K562 (cell line): ENCODE measurements at regions not wholly inside any gene's neighbourhood (a gene's known extent, or its start where the extent isn't known, plus 50 kb on each side); places are given as distances from the start of the nearest gene placed in this dataset.

Experiments used
- ATAC-seq: fragments of 200-7000 bp; cut with Tn5 transposase; 3 replicates; pipeline ENCODE4 v1.9.1; 2020; ENCODE audit warnings: moderate library complexity
- BruUV-seq: library from RNA; stranded (reverse); fragments of 400-500 nt; replicated peaks from 2 replicates; lab custom pipeline; 2021; lab: Mats Ljungman, UMichigan
- CTCF ChIA-PET: fragments of 300-600 bp; formaldehyde crosslinking; extraction: SDS; loops from one replicate; lab custom pipeline; 2021; ENCODE audit warnings: low intra/inter-chr PET ratio; lab: Yijun Ruan, JAX
- POLR2A ChIA-PET: fragments of 300-600, 350-650 bp; sonication (Branson Sonifier 250); formaldehyde crosslinking; extraction: SDS; loops from one replicate; lab custom pipeline; 2021; ENCODE audit warnings: antibody characterized with exemption, inconsistent platforms; lab: Yijun Ruan, JAX
- DNase-seq, 4 experiments: peaks; one replicate each; pipeline versions ENCODE4 v3.0.0 to v3.0.0-alpha.2; 2011 to 2018; ENCODE audit warnings: low spot score in 3 of 4, mixed read lengths in 3 of 4; ENCODE audit errors: extremely low read depth in 1 of 4
- FAIRE-seq: peaks from 2 replicates; lab custom pipeline; 2011; peaks lifted over from hg19 to GRCh38; lab: Jason Lieb, UNC
- H2AFZ ChIP-seq: 2 replicates; pipeline ENCODE4 v1.6.0; 2011; ENCODE audit warnings: low read depth, low read length, control low read depth, inconsistent platforms
- H3K27ac ChIP-seq: fragments of 200-600 bp; 3 replicates; pipeline ENCODE4 v1.8.0; 2011; ENCODE audit warnings: low read depth, mild to moderate bottlenecking, control low read depth, inconsistent platforms, low read length, moderate library complexity, mixed read lengths; ENCODE audit errors: extremely low read depth
- H3K27me3 ChIP-seq, 2 experiments: fragments of 300-600 bp in 1 of 2; 2 replicates in 1 of 2; 3 replicates in 1 of 2; pipeline versions ENCODE4 v1.6.0 to v1.8.0; 2011; ENCODE audit warnings: inconsistent platforms in 2 of 2, low read length in 2 of 2, mild to moderate bottlenecking in 1 of 2, mixed read lengths in 1 of 2, moderate library complexity in 1 of 2; ENCODE audit not compliant: control insufficient read depth in 2 of 2, insufficient read depth in 2 of 2
- H3K36me3 ChIP-seq: fragments of 300-600 bp; 3 replicates; pipeline ENCODE4 v1.8.0; 2011; ENCODE audit warnings: mild to moderate bottlenecking, low read length, inconsistent platforms; ENCODE audit not compliant: control insufficient read depth, insufficient read depth
- H3K4me1 ChIP-seq, 2 experiments: fragments of 200-600 bp in 1 of 2; replicated peaks in 1 of 2; 2 replicates in 1 of 2; 3 replicates in 1 of 2; pipeline versions ENCODE4 v1.5.1 to v1.8.0; 2011; ENCODE audit warnings: inconsistent platforms in 2 of 2, low read length in 2 of 2, mild to moderate bottlenecking in 1 of 2, mixed read lengths in 1 of 2, moderate library complexity in 1 of 2; ENCODE audit not compliant: control insufficient read depth in 2 of 2, insufficient read depth in 2 of 2
- H3K4me2 ChIP-seq: 2 replicates; pipeline ENCODE4 v1.6.1; 2011; ENCODE audit warnings: low read length, control low read depth, inconsistent platforms, mixed read lengths; ENCODE audit not compliant: insufficient read depth
- H3K4me3 ChIP-seq: fragments of 200-600 bp; sonication (generic), shearing (Covaris generic); 2 replicates; pipeline ENCODE4 v1.5.1; 2016; ENCODE audit warnings: control low read depth, inconsistent platforms
- H3K79me2 ChIP-seq: fragments of 200-600 bp; 3 replicates; pipeline ENCODE4 v1.8.0; 2011; ENCODE audit warnings: low read length, inconsistent platforms; ENCODE audit not compliant: control insufficient read depth, insufficient read depth
- H3K9ac ChIP-seq, 2 experiments: 2 replicates each; pipeline versions ENCODE4 v1.6.0 to v1.6.1; 2011; ENCODE audit warnings: low read depth in 2 of 2, low read length in 2 of 2, control low read depth in 1 of 2, inconsistent platforms in 1 of 2, mild to moderate bottlenecking in 1 of 2, mixed read lengths in 1 of 2; ENCODE audit not compliant: insufficient read depth in 1 of 2
- H3K9me1 ChIP-seq: one replicate; pipeline ENCODE4 v1.6.0; 2011; ENCODE audit warnings: inconsistent platforms, mild to moderate bottlenecking, low read length, moderate library complexity; ENCODE audit not compliant: control insufficient read depth, insufficient read depth
- H3K9me3 ChIP-seq: replicated peaks from 2 replicates; pipeline ENCODE4 v1.5.1; 2011; ENCODE audit warnings: low read depth, low read length, inconsistent platforms; ENCODE audit not compliant: control insufficient read depth, insufficient read depth
- H4K20me1 ChIP-seq: replicated peaks from 2 replicates; pipeline ENCODE4 v1.6.1; 2011; ENCODE audit warnings: low read length, inconsistent platforms, mixed read lengths; ENCODE audit not compliant: control insufficient read depth, insufficient read depth
- HDAC2 ChIP-seq: fragments of 450-650 bp; IDR thresholded peaks from 2 replicates; pipeline ENCODE4 v1.6.1; 2016; ENCODE audit warnings: mild to moderate bottlenecking
- HNRNPUL1 ChIP-seq: fragments of 200-400 bp; formaldehyde crosslinking; IDR thresholded peaks from 2 replicates; pipeline ENCODE4 v1.6.1; 2017; ENCODE audit warnings: low read length
- MAZ ChIP-seq, 2 experiments: fragments of 450-650 bp in 1 of 2; sonication (generic) in 1 of 2; formaldehyde crosslinking; IDR thresholded peaks in 1 of 2; conservative IDR thresholded peaks in 1 of 2; 2 replicates each; pipeline versions ENCODE4 v1.4.0 to v1.5.0; 2020; ENCODE audit warnings: mild to moderate bottlenecking in 1 of 2, missing genetic modification reagents in 1 of 2
- PPARD ChIP-seq: fragments of 250-450 bp; sonication (Bioruptor Pico); IDR thresholded peaks from 2 replicates; pipeline ENCODE4 v1.8.0; 2022; ENCODE audit warnings: inconsistent platforms, mild to moderate bottlenecking, moderate library complexity
- STAT6 ChIP-seq: sonication (generic); formaldehyde crosslinking; IDR thresholded peaks from 2 replicates; pipeline ENCODE4 v1.8.1; 2023; ENCODE audit warnings: mild to moderate bottlenecking, missing genetic modification reagents
- THRAP3 ChIP-seq: fragments of 450-650 bp; IDR thresholded peaks from 2 replicates; pipeline ENCODE4 v1.6.1; 2016; ENCODE audit warnings: mild to moderate bottlenecking, inconsistent platforms, borderline replicate concordance
- ZNF239 ChIP-seq: fragments of 250-450 bp; sonication (Bioruptor Pico); IDR thresholded peaks from 2 replicates; pipeline ENCODE4 v1.4.0; 2020; ENCODE audit warnings: mild to moderate bottlenecking
- ZNF431 ChIP-seq: sonication (generic); formaldehyde crosslinking; IDR thresholded peaks from 2 replicates; pipeline ENCODE4 v1.8.0; 2022; ENCODE audit warnings: mild to moderate bottlenecking, missing genetic modification reagents
- WGBS: fragments of 100-300 bp; shearing (Covaris generic); methylation state at CpG from one replicate; pipeline ENCODE4 v1.1.6; 2016; ENCODE audit warnings: low coverage, mixed read lengths; ENCODE audit not compliant: insufficient coverage; ENCODE audit errors: missing lambda C conversion rate; 5-methylcytosine and 5-hydroxymethylcytosine counted together
- in situ Hi-C: fragments of 300-500 bp; cut with MboI; formaldehyde crosslinking; loops from 4 replicates; pipeline ENCODE4 v1.15.0; 2018; ENCODE audit warnings: inconsistent platforms, mixed read lengths
- intact Hi-C: fragments of 100-400 bp; cut with micrococcal nuclease; formaldehyde crosslinking; loops from 2 replicates; pipeline ENCODE4 v1.14.2; 2022

DNA sequence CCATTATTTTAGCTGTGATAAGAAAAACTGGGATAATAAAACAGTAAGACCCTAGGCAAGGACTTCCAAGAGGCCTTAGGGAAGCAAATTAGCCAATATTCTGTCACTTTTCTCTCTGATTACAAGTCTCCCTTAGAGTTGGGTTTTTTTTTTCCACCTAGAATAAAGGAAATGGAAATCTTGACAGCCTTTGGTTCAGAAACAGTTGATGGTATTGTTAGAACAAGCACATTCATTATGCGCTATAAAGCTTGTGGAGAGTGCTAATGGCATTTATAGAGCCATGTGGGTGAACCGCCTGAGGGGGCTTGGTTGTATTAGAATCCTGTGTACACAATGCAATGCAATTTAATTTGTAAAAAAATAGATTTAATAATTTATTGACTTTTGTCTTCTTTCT, 88.9 kb upstream of the OGFRL1 start:
- WGBS = 0% methylated on average over 2 of the region's 2 CpGs
- intact Hi-C loops (no loop called here), in situ Hi-C loops (no loop called here)
- no peak for ATAC-seq
- ChIA-PET POLR2A (no interaction called here), CTCF (no interaction called here)
- H2AFZ ChIP-seq = no peak overlapping the region
- DNase-seq = no peak
- no peaks in the 10 kb centered on the region for H3K79me2 ChIP-seq
- no peaks in the 10 kb centered on the region for H3K9me1 ChIP-seq
- H3K9me3 ChIP-seq = no peaks in the 10 kb centered on the region
- H3K4me1 ChIP-seq = no peaks in the 10 kb centered on the region
- no peak overlapping the region for H3K9ac ChIP-seq
- no peak overlapping the region for H3K4me2 ChIP-seq
- no TSS peak for BruUV-seq
- H3K4me3 ChIP-seq = no peak overlapping the region
- FAIRE-seq = no peak
- no peaks in the 10 kb centered on the region for H4K20me1 ChIP-seq
- no peaks in the 10 kb centered on the region for H3K27me3 ChIP-seq
- H3K27ac ChIP-seq = no peak overlapping the region
- H3K36me3 ChIP-seq = no peaks in the 10 kb centered on the region
- no peak for TF ChIP-seq STAT6 (CRISPR knock-in tag)
- no peak for TF ChIP-seq PPARD (CRISPR knock-in tag)
- no peak for TF ChIP-seq MAZ (CRISPR knock-in tag; conservative IDR thresholded peaks at IDR 0.05 in 1 of 2, IDR thresholded peaks at IDR 0.05 in 1 of 2)
- TF ChIP-seq HDAC2 = no peak
- TF ChIP-seq HNRNPUL1 = no peak
- TF ChIP-seq ZNF431 (CRISPR knock-in tag) = no peak
- no peak for TF ChIP-seq THRAP3
- TF ChIP-seq ZNF239 (CRISPR knock-in tag) = no peak
